ENCODE measurements at regions not wholly inside any gene's neighbourhood (a gene's known extent, or its start where the extent isn't known, plus 50 kb on each side); places are given as distances from the start of the nearest gene placed in this dataset.

DNA sequence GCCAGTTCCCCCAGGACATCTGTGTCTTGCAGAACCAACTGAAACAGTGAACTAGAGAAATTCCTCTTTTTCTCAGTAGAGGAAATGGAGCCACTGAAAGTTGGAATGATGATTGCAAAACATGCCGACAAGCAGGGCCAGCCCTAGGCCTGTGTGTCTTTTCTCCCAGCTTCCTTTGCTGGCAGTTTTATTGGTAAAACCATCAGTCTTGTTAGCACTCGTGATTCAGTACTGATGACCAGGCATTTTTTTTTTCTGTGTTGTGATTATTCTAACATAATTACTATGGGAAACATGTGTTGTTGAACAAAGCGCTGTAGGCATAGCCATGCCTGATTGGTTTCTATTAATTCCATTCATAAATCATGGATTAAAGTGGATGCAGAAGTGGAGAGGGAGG is 620.7 kb downstream of the AACS start:
- TF ChIP-seq, protein P1, sequence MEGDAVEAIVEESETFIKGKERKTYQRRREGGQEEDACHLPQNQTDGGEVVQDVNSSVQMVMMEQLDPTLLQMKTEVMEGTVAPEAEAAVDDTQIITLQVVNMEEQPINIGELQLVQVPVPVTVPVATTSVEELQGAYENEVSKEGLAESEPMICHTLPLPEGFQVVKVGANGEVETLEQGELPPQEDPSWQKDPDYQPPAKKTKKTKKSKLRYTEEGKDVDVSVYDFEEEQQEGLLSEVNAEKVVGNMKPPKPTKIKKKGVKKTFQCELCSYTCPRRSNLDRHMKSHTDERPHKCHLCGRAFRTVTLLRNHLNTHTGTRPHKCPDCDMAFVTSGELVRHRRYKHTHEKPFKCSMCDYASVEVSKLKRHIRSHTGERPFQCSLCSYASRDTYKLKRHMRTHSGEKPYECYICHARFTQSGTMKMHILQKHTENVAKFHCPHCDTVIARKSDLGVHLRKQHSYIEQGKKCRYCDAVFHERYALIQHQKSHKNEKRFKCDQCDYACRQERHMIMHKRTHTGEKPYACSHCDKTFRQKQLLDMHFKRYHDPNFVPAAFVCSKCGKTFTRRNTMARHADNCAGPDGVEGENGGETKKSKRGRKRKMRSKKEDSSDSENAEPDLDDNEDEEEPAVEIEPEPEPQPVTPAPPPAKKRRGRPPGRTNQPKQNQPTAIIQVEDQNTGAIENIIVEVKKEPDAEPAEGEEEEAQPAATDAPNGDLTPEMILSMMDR (IDR thresholded peaks at IDR 0.05) = no peak
- TF ChIP-seq POLR2AphosphoS5 (IDR thresholded peaks at IDR 0.05) = no peak

Measured in stomach (tissue), 4 donors.